H7 (cell line): ENCODE measurements at regions not wholly inside any gene's neighbourhood (a gene's known extent, or its start where the extent isn't known, plus 50 kb on each side); places are given as distances from the start of the nearest gene placed in this dataset.
"Not testable (repeated sequence)": the region's sequence is repeated elsewhere in the genome, so short reads cannot be mapped to it uniquely, and the experiment has no call there.

Experiments
- DNase-seq: peaks from one replicate; pipeline ENCODE4 v3.0.0; 2012
- H3K27me3 ChIP-seq: 2 replicates; pipeline ENCODE4 v1.6.0; 2011; ENCODE audit warnings: mild to moderate bottlenecking, low read length; ENCODE audit not compliant: control insufficient read depth, insufficient read depth
- H3K36me3 ChIP-seq: replicated peaks from 2 replicates; pipeline ENCODE4 v1.5.1; 2011; ENCODE audit warnings: low read length; ENCODE audit not compliant: control insufficient read depth, insufficient read depth
- H3K4me3 ChIP-seq: 2 replicates; pipeline ENCODE4 v1.5.1; 2011; ENCODE audit warnings: low read depth, mild to moderate bottlenecking, control low read depth, low read length, moderate library complexity; ENCODE audit not compliant: insufficient read depth

GRCh38 chr5:174624733-174625522 is 99.5 kb upstream of the MSX2 start:
- DNase-seq = no peak
- no peak overlapping the region for H3K4me3 ChIP-seq
- no peaks in the 10 kb centered on the region for H3K27me3 ChIP-seq
- H3K36me3 ChIP-seq = no peaks in the 10 kb centered on the region

- no peak overlapping the region for H3K4me3 ChIP-seq
- no peak for DNase-seq
- no peaks in the 10 kb centered on the region for H3K36me3 ChIP-seq
- no peaks in the 10 kb centered on the region for H3K27me3 ChIP-seq
These were observed 98.6 kb upstream of the MSX2 start for GRCh38 chr5:174625591-174626350.

GRCh38 chr5:174626369-174626920 is 97.9 kb upstream of the MSX2 start:
- DNase-seq = no peak
- Histone ChIP-seq H3K36me3 (no peaks in the 10 kb centered on the region), H3K4me3 (no peak overlapping the region), H3K27me3 (no peaks in the 10 kb centered on the region)

GRCh38 chr5:174636094-174636493 is 88.3 kb upstream of the MSX2 start:
- Histone ChIP-seq H3K27me3 (no peaks in the 10 kb centered on the region), H3K4me3 (no peak overlapping the region), H3K36me3 (no peaks in the 10 kb centered on the region)
- DNase-seq = no peak

GRCh38 chr5:174642816-174643405 is 81.5 kb upstream of the MSX2 start:
- Histone ChIP-seq H3K27me3 (no peaks in the 10 kb centered on the region), H3K36me3 (no peaks in the 10 kb centered on the region), H3K4me3 (no peak overlapping the region)
- no peak for DNase-seq

GRCh38 chr5:174644436-174644835 is 79.9 kb upstream of the MSX2 start:
- H3K36me3 ChIP-seq = no peaks in the 10 kb centered on the region
- H3K27me3 ChIP-seq = no peaks in the 10 kb centered on the region
- no peak for DNase-seq
- H3K4me3 ChIP-seq = no peak overlapping the region

- Histone ChIP-seq H3K36me3 (no peaks in the 10 kb centered on the region), H3K4me3 (no peak overlapping the region), H3K27me3 (no peaks in the 10 kb centered on the region)
- no peak for DNase-seq
These were observed 79.5 kb upstream of the MSX2 start for GRCh38 chr5:174644923-174645322.

- no peak for DNase-seq
- no peaks in the 10 kb centered on the region for H3K27me3 ChIP-seq
- no peak overlapping the region for H3K4me3 ChIP-seq
- no peaks in the 10 kb centered on the region for H3K36me3 ChIP-seq
These were observed 78.7 kb upstream of the MSX2 start for GRCh38 chr5:174645677-174646076.

GRCh38 chr5:174648618-174649017 is 75.8 kb upstream of the MSX2 start:
- not testable (repeated sequence) for H3K4me3 ChIP-seq, DNase-seq, H3K27me3 ChIP-seq, H3K36me3 ChIP-seq

- Histone ChIP-seq H3K4me3 (no peak overlapping the region), H3K27me3 (no peaks in the 10 kb centered on the region), H3K36me3 (no peaks in the 10 kb centered on the region)
- DNase-seq = no peak
These were observed 75.0 kb upstream of the MSX2 start for GRCh38 chr5:174649391-174649790.

- H3K36me3 ChIP-seq = no peaks in the 10 kb centered on the region
- H3K4me3 ChIP-seq = no peak overlapping the region
- H3K27me3 ChIP-seq = no peaks in the 10 kb centered on the region
- no peak for DNase-seq
These were observed 69.9 kb upstream of the MSX2 start for GRCh38 chr5:174654442-174654841.

GRCh38 chr5:174655351-174655750 is 69.0 kb upstream of the MSX2 start:
- Histone ChIP-seq H3K27me3 (no peaks in the 10 kb centered on the region), H3K4me3 (no peak overlapping the region), H3K36me3 (no peaks in the 10 kb centered on the region)
- no peak for DNase-seq

- no peak for DNase-seq
- Histone ChIP-seq H3K4me3 (no peak overlapping the region), H3K27me3 (no peaks in the 10 kb centered on the region), H3K36me3 (no peaks in the 10 kb centered on the region)
These were observed 60.1 kb upstream of the MSX2 start for GRCh38 chr5:174664180-174664850.

- no peak for DNase-seq
- Histone ChIP-seq H3K36me3 (no peaks in the 10 kb centered on the region), H3K27me3 (no peaks in the 10 kb centered on the region), H3K4me3 (no peak overlapping the region)
These were observed 59.0 kb upstream of the MSX2 start for GRCh38 chr5:174665347-174665746.
